MCF 10A (cell line): ENCODE measurements at regions not wholly inside any gene's neighbourhood (a gene's known extent, or its start where the extent isn't known, plus 50 kb on each side); places are given as distances from the start of the nearest gene placed in this dataset.
A peak's percentile ranks its signal among the peaks of the same experiment; 100 is the strongest.
"Not testable (repeated sequence)": the region's sequence is repeated elsewhere in the genome, so short reads cannot be mapped to it uniquely, and the experiment has no call there.

Experiments used
- BruUV-seq: library from RNA; stranded (reverse); fragments of 400-500 nt; replicated peaks from 2 replicates; lab custom pipeline; 2021; lab: Mats Ljungman, UMichigan
- CTCF ChIA-PET: fragments of 300-600 bp; sonication (Branson Sonifier 250); formaldehyde crosslinking; extraction: SDS; loops from one replicate; lab custom pipeline; 2021; ENCODE audit warnings: antibody characterized with exemption, inconsistent platforms; lab: Yijun Ruan, JAX
- POLR2A ChIA-PET: fragments of 300-600, 350-650 bp; sonication (Branson Sonifier 250); formaldehyde crosslinking; extraction: SDS; loops from one replicate; lab custom pipeline; 2020; ENCODE audit warnings: antibody characterized with exemption, inconsistent platforms; lab: Yijun Ruan, JAX
- DNase-seq: peaks from one replicate; pipeline ENCODE4 v3.0.0-alpha.2; 2018; ENCODE audit not compliant: unreplicated experiment
- H3K27ac Mint-ChIP-seq: one replicate; pipeline ENCODE4 v1.8.0; 2022; ENCODE audit warnings: mild to moderate bottlenecking, low read depth, mixed read lengths; ENCODE audit not compliant: unreplicated experiment
- H3K27me3 Mint-ChIP-seq: one replicate; pipeline ENCODE4 v1.8.0; 2022; ENCODE audit warnings: mixed read lengths; ENCODE audit not compliant: insufficient read depth, unreplicated experiment
- H3K36me3 Mint-ChIP-seq: one replicate; pipeline ENCODE4 v1.8.0; 2022; ENCODE audit warnings: mild to moderate bottlenecking, moderate library complexity, mixed read lengths; ENCODE audit not compliant: insufficient read depth, unreplicated experiment
- H3K4me1 Mint-ChIP-seq: one replicate; pipeline ENCODE4 v1.8.0; 2022; ENCODE audit warnings: mixed read lengths; ENCODE audit not compliant: insufficient read depth, unreplicated experiment
- H3K4me3 Mint-ChIP-seq: one replicate; pipeline ENCODE4 v1.8.0; 2022; ENCODE audit warnings: mild to moderate bottlenecking, moderate library complexity, mixed read lengths; ENCODE audit not compliant: unreplicated experiment
- H3K9me3 Mint-ChIP-seq: one replicate; pipeline ENCODE4 v1.8.0; 2022; ENCODE audit warnings: mixed read lengths; ENCODE audit not compliant: unreplicated experiment
- CTCF ChIP-seq: fragments of 200-600 bp; IDR thresholded peaks from one replicate; pipeline ENCODE4 v1.8.0; 2022; ENCODE audit warnings: antibody characterized with exemption, mild to moderate bottlenecking; ENCODE audit not compliant: unreplicated experiment
- intact Hi-C: fragments of 100-400 bp; cut with micrococcal nuclease; formaldehyde crosslinking; loops from 2 replicates; pipeline ENCODE4 v1.14.1; 2022

- Mint-ChIP-seq H3K36me3 (no peaks in the 10 kb centered on the region), H3K4me1 (peaks cover 12% of the 10 kb centered on the region), H3K9me3 (peaks cover 3% of the 10 kb centered on the region), H3K27ac (no peak overlapping the region), H3K4me3 (no peak overlapping the region), H3K27me3 (no peaks in the 10 kb centered on the region)
- intact Hi-C loops = no loop called here
- ChIA-PET CTCF (interaction anchor here (0.6 kb wide), 1 partner anchor 25 kb away, joined by 3 read pairs; no protein-coding TSS in a partner anchor), POLR2A (no interaction called here)
- no peak for TF ChIP-seq CTCF
- no peak for DNase-seq
- BruUV-seq = no TSS peak
Measured at GRCh38 chr6:90887764-90888163, 300.9 kb upstream of the MAP3K7 start.

DNA sequence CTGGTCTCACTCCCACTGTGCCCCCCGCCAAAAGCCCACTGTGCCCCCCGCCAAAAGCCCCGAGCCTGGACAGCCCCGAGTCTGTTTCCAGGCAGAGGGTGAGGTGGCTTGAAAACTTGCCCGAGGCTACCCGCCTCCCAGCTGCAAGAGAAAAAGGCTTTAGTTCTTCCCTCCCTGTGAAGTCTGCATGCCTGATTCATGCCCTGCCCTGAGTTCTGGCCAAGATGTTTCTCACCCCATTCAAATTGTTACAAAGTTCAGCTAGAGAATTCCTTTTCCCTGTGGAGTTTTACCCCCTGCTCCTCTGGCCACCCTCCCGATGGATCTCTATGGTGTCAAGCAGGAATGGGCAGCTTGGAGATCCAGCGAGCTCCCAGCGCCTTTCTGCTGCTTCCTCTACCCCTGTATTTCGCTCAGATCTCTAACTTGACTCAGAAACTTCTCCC is 298.8 kb upstream of the MAP3K7 start:
- Mint-ChIP-seq H3K36me3 (no peaks in the 10 kb centered on the region), H3K4me3 (peak overlapping the region; percentile 17), H3K27ac (peak overlapping the region; percentile 33), H3K27me3 (no peaks in the 10 kb centered on the region), H3K4me1 (peaks cover 12% of the 10 kb centered on the region), H3K9me3 (peaks cover 11% of the 10 kb centered on the region)
- no TSS peak for BruUV-seq
- CTCF ChIA-PET = interaction anchor here (0.6 to 1.3 kb wide), 5 partner anchors 25 to 945 kb away, joined by 3 to 6 read pairs (median 3); no protein-coding TSS in a partner anchor
- DNase-seq = peak; percentile 36
- intact Hi-C loops = no loop called here
- TF ChIP-seq CTCF = no peak
- POLR2A ChIA-PET = interaction anchor here (0.7 to 0.8 kb wide), 3 partner anchors 39 to 55 kb away, joined by 3 to 4 read pairs (median 4); no protein-coding TSS in a partner anchor

- DNase-seq, BruUV-seq, H3K36me3 Mint-ChIP-seq, intact Hi-C loops, POLR2A ChIA-PET, H3K27me3 Mint-ChIP-seq: not testable (repeated sequence)
- CTCF ChIA-PET = interaction anchor here (0.6 to 1.7 kb wide), 3 partner anchors 10 to 259 kb away, joined by 3 to 4 read pairs (median 3); no protein-coding TSS in a partner anchor
- Mint-ChIP-seq H3K4me3 (peak overlapping the region; percentile 17), H3K4me1 (peaks cover 12% of the 10 kb centered on the region), H3K9me3 (peaks cover 11% of the 10 kb centered on the region), H3K27ac (peak overlapping the region; percentile 33)
Measured at GRCh38 chr6:90885137-90885536, 298.3 kb upstream of the MAP3K7 start.

- BruUV-seq = no TSS peak
- Mint-ChIP-seq H3K27ac (no peak overlapping the region), H3K4me1 (no peaks in the 10 kb centered on the region), H3K27me3 (peaks cover 18% of the 10 kb centered on the region), H3K9me3 (peaks cover 13% of the 10 kb centered on the region), H3K36me3 (no peaks in the 10 kb centered on the region), H3K4me3 (no peak overlapping the region)
- ChIA-PET CTCF (interaction anchor here (0.6 kb wide), 3 partner anchors 29 to 956 kb away, joined by 3 read pairs; no protein-coding TSS in a partner anchor), POLR2A (no interaction called here)
- no peak for TF ChIP-seq CTCF
- no peak for DNase-seq
- intact Hi-C loops = no loop called here
Measured at GRCh38 chr6:90877616-90878015, 290.7 kb upstream of the MAP3K7 start.
